IMR-90 (cell line): ENCODE measurements at regions not wholly inside any gene's neighbourhood (a gene's known extent, or its start where the extent isn't known, plus 50 kb on each side); places are given as distances from the start of the nearest gene placed in this dataset.

Experiments
- ATAC-seq: fragments of 200-7000 bp; cut with Tn5 transposase; 2 replicates; pipeline ENCODE4 v1.9.1; 2020; ENCODE audit warnings: low read depth, mild to moderate bottlenecking, moderate library complexity
- BruUV-seq: library from RNA; stranded (reverse); fragments of 400-500 nt; replicated peaks from 2 replicates; lab custom pipeline; 2021; lab: Mats Ljungman, UMichigan
- CTCF ChIA-PET: fragments of 300-600 bp; formaldehyde crosslinking; extraction: SDS; loops from one replicate; lab custom pipeline; 2021; ENCODE audit warnings: antibody characterized with exemption; lab: Yijun Ruan, JAX
- POLR2A ChIA-PET: fragments of 300-600 bp; sonication (Branson Sonifier 250); formaldehyde crosslinking; loops from one replicate; lab custom pipeline; 2022; ENCODE audit warnings: antibody characterized with exemption; ENCODE audit not compliant: unreplicated experiment; lab: Charles Lee
- DNase-seq: peaks from one replicate; pipeline ENCODE4 v3.0.0; 2013
- H2AFZ ChIP-seq: replicated peaks from 2 replicates; pipeline ENCODE3; 2013; ENCODE audit warnings: low read length, mild to moderate bottlenecking; ENCODE audit not compliant: poor library complexity
- H2AK5ac ChIP-seq: 2 replicates; pipeline ENCODE4 v1.6.1; 2013; ENCODE audit warnings: low read depth, low read length, inconsistent platforms
- H2AK9ac ChIP-seq: replicated peaks from 2 replicates; pipeline ENCODE3; 2013; ENCODE audit warnings: mild to moderate bottlenecking, low read depth, low read length, moderate library complexity; ENCODE audit not compliant: poor library complexity
- H2BK120ac ChIP-seq: 2 replicates; pipeline ENCODE4 v1.6.1; 2013; ENCODE audit warnings: low read depth, low read length, inconsistent platforms
- H2BK15ac ChIP-seq: 3 replicates; pipeline ENCODE4 v1.6.1; 2013; ENCODE audit warnings: low read depth, low read length, inconsistent platforms
- H2BK20ac ChIP-seq: 2 replicates; pipeline ENCODE4 v1.6.1; 2013; ENCODE audit warnings: low read depth, mild to moderate bottlenecking, inconsistent platforms, low read length, moderate library complexity
- H2BK5ac ChIP-seq: 2 replicates; pipeline ENCODE4 v1.6.1; 2013; ENCODE audit warnings: mild to moderate bottlenecking, low read depth, low read length, inconsistent platforms; ENCODE audit not compliant: poor library complexity, severe bottlenecking
- H3K14ac ChIP-seq: replicated peaks from 2 replicates; pipeline ENCODE4 v1.6.1; 2013; ENCODE audit warnings: low read depth, low read length, inconsistent platforms
- H3K18ac ChIP-seq: 2 replicates; pipeline ENCODE4 v1.6.1; 2013; ENCODE audit warnings: low read depth, low read length, control low read depth
- H3K23ac ChIP-seq: 2 replicates; pipeline ENCODE4 v1.6.1; 2013; ENCODE audit warnings: low read depth, low read length, inconsistent platforms
- H3K27ac ChIP-seq: 2 replicates; pipeline ENCODE4 v1.5.1; 2013; ENCODE audit warnings: mild to moderate bottlenecking, control low read depth, low read length; ENCODE audit not compliant: insufficient read depth
- H3K27me3 ChIP-seq: 2 replicates; pipeline ENCODE4 v1.6.1; 2013; ENCODE audit warnings: low read length; ENCODE audit not compliant: control insufficient read depth, insufficient read depth
- H3K36me3 ChIP-seq: 2 replicates; pipeline ENCODE4 v1.6.1; 2013; ENCODE audit warnings: low read length, mixed read lengths; ENCODE audit not compliant: control insufficient read depth, insufficient read depth
- H3K4ac ChIP-seq: 2 replicates; pipeline ENCODE4 v1.6.1; 2013; ENCODE audit warnings: low read depth, low read length, inconsistent platforms
- H3K4me1 ChIP-seq: 2 replicates; pipeline ENCODE4 v1.6.1; 2013; ENCODE audit warnings: low read length, mixed read lengths; ENCODE audit not compliant: control insufficient read depth, insufficient read depth
- H3K4me2 ChIP-seq: 2 replicates; pipeline ENCODE4 v1.6.1; 2013; ENCODE audit warnings: low read depth, mild to moderate bottlenecking, control low read depth, low read length, moderate library complexity
- H3K4me3 ChIP-seq: 2 replicates; pipeline ENCODE4 v1.5.1; 2013; ENCODE audit warnings: low read depth, mild to moderate bottlenecking, control low read depth, low read length, moderate library complexity; ENCODE audit not compliant: insufficient read depth
- H3K56ac ChIP-seq: 2 replicates; pipeline ENCODE4 v1.6.1; 2013; ENCODE audit warnings: low read length, inconsistent platforms; ENCODE audit not compliant: insufficient read depth; ENCODE audit errors: extremely low read depth
- H3K79me1 ChIP-seq, 2 experiments: 2 replicates each; pipeline ENCODE4 v1.6.1; 2013; ENCODE audit warnings: low read length in 2 of 2, inconsistent platforms in 1 of 2, low read depth in 1 of 2
- H3K9ac ChIP-seq: 2 replicates; pipeline ENCODE4 v1.6.1; 2013; ENCODE audit warnings: low read depth, low read length, control low read depth
- H3K9me1 ChIP-seq: 2 replicates; pipeline ENCODE4 v1.6.1; 2013; ENCODE audit warnings: low read length, inconsistent platforms; ENCODE audit not compliant: insufficient read depth
- H3K9me3 ChIP-seq: 2 replicates; pipeline ENCODE4 v1.6.1; 2013; ENCODE audit warnings: low read length; ENCODE audit not compliant: control insufficient read depth, insufficient read depth
- H4K20me1 ChIP-seq: 2 replicates; pipeline ENCODE4 v1.6.1; 2013; ENCODE audit warnings: low read length, inconsistent platforms; ENCODE audit not compliant: insufficient read depth
- H4K5ac ChIP-seq: 2 replicates; pipeline ENCODE4 v1.6.1; 2013; ENCODE audit warnings: mild to moderate bottlenecking, low read depth, low read length, control low read depth
- H4K8ac ChIP-seq, 2 experiments: 2 replicates each; pipeline ENCODE4 v1.6.1; 2013; ENCODE audit warnings: low read depth in 2 of 2, low read length in 2 of 2, control low read depth in 1 of 2, inconsistent platforms in 1 of 2
- H4K91ac ChIP-seq: 2 replicates; pipeline ENCODE4 v1.6.1; 2013; ENCODE audit warnings: low read depth, low read length, inconsistent platforms; ENCODE audit not compliant: insufficient read depth
- CHD1 ChIP-seq: IDR thresholded peaks from 2 replicates; pipeline ENCODE4 v1.6.1; 2012; ENCODE audit warnings: low read depth, low read length, improper control_type of control experiment
- CTCF ChIP-seq: conservative IDR thresholded peaks from 2 replicates; pipeline ENCODE4 v1.5.1; 2012; ENCODE audit warnings: mild to moderate bottlenecking, low read depth, low read length, improper control_type of control experiment
- FOS ChIP-seq: fragments of 150-350 bp; IDR thresholded peaks from 2 replicates; pipeline ENCODE4 v1.6.1; 2016; ENCODE audit warnings: low read depth, low read length
- MAZ ChIP-seq: IDR thresholded peaks from 2 replicates; pipeline ENCODE4 v1.6.1; 2012; ENCODE audit warnings: low read depth, mild to moderate bottlenecking, low read length, improper control_type of control experiment, moderate library complexity, borderline replicate concordance
- MXI1 ChIP-seq: IDR thresholded peaks from 2 replicates; pipeline ENCODE4 v1.6.1; 2012; ENCODE audit warnings: low read depth, mild to moderate bottlenecking, low read length, moderate library complexity, borderline replicate concordance
- NFE2L2 ChIP-seq: fragments of 150-350 bp; IDR thresholded peaks from 2 replicates; pipeline ENCODE4 v1.6.1; 2016; ENCODE audit warnings: low read depth, mild to moderate bottlenecking, low read length
- POLR2A ChIP-seq: IDR thresholded peaks from 2 replicates; pipeline ENCODE4 v1.6.1; 2012; ENCODE audit warnings: mild to moderate bottlenecking, low read depth, low read length
- RCOR1 ChIP-seq: IDR thresholded peaks from 2 replicates; pipeline ENCODE4 v1.6.1; 2012; ENCODE audit warnings: mild to moderate bottlenecking, low read length, improper control_type of control experiment; ENCODE audit not compliant: insufficient replicate concordance
- RFX5 ChIP-seq: IDR thresholded peaks from 2 replicates; pipeline ENCODE4 v1.8.0; 2012; ENCODE audit warnings: low read depth, mild to moderate bottlenecking, low read length, moderate library complexity
- USF2 ChIP-seq: fragments of 150-350 bp; IDR thresholded peaks from 2 replicates; pipeline ENCODE4 v1.6.1; 2017; ENCODE audit warnings: mild to moderate bottlenecking, antibody characterized with exemption, low read length, low read depth
- WGBS, 2 experiments: methylation state at CpG; one replicate each; pipeline versions ENCODE4 v1.1.5 to v1.1.7; 2013; ENCODE audit warnings: missing lambda C conversion rate in 2 of 2; ENCODE audit not compliant: insufficient read length in 1 of 2; ENCODE audit errors: extremely low coverage in 2 of 2; 5-methylcytosine and 5-hydroxymethylcytosine counted together
- dilution Hi-C: fragments of 300-500 bp; cut with HindIII; formaldehyde crosslinking; loops from one replicate; pipeline ENCODE4 v1.14.3; 2018; ENCODE audit warnings: low sequenced_read_pairs; ENCODE audit not compliant: unreplicated experiment
- in situ Hi-C: fragments of 300-500 bp; cut with MboI; formaldehyde crosslinking; loops from 3 replicates; pipeline ENCODE4 v1.14.3; 2019; ENCODE audit warnings: low sequenced_read_pairs, inconsistent platforms, mixed read lengths
- intact Hi-C: fragments of 100-400 bp; cut with micrococcal nuclease; formaldehyde crosslinking; loops from 2 replicates; pipeline ENCODE4 v1.10.0; 2022

DNA sequence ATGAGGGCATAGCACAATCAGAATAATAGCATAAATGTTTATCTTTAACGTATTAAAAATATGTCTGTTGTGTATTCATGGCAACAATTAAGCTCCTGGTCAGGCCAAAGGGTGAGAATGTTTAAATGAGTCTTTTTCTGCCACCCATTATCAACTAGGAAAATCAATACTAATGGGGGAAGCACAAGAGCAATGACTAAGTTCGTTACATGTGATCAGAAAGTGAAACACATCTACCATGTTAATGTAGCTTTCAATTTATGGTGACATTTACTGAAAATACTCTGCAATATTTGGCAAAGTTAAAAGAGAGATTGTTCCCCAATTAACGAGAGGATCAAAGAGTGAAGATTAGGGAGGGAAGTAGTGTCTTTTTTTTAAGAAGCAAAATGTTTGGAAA lies 143.7 kb downstream of the NAA11 start:
- Histone ChIP-seq H2BK120ac (no peak overlapping the region), H3K4me3 (no peak overlapping the region), H3K79me1 (no peaks in the 10 kb centered on the region), H3K9me1 (no peaks in the 10 kb centered on the region), H3K9ac (no peak overlapping the region), H3K36me3 (no peaks in the 10 kb centered on the region), H3K4me1 (no peaks in the 10 kb centered on the region; the same call in 1 of the 2 replicates), H3K23ac (no peak overlapping the region), H4K20me1 (no peaks in the 10 kb centered on the region), H3K56ac (no peak overlapping the region), H3K27me3 (no peaks in the 10 kb centered on the region), H3K18ac (no peak overlapping the region), H4K8ac (no peak overlapping the region), H2BK5ac (no peak overlapping the region), H2AK9ac (no peak overlapping the region), H2BK15ac (no peak overlapping the region), H4K5ac (no peak overlapping the region), H2BK20ac (no peak overlapping the region), H2AK5ac (no peak overlapping the region), H3K27ac (no peak overlapping the region), H4K91ac (no peak overlapping the region), H3K4me2 (no peak overlapping the region), H3K9me3 (no peaks in the 10 kb centered on the region), H3K14ac (no peak overlapping the region), H2AFZ (no peak overlapping the region), H3K4ac (no peak overlapping the region)
- intact Hi-C loops (no loop called here), dilution Hi-C loops (no loop called here), in situ Hi-C loops (no loop called here)
- no CpG with 5 or more reads among the region's 3 CpGs for WGBS, 2 experiments
- CTCF ChIA-PET, result no interaction called here
- DNase-seq (no peak), ATAC-seq (no peak)
- no peak for TF ChIP-seq MXI1
- TF ChIP-seq MAZ, result no peak
- TF ChIP-seq CHD1, result no peak
- TF ChIP-seq RCOR1, result no peak
- no peak for TF ChIP-seq NFE2L2
- no peak for TF ChIP-seq POLR2A
- TF ChIP-seq FOS, result no peak
- no peak for TF ChIP-seq RFX5
- no peak for TF ChIP-seq CTCF
- TF ChIP-seq USF2, result no peak
- POLR2A ChIA-PET, result no interaction called here
- no TSS peak for BruUV-seq
